OCI-LY1 (cell line): ENCODE measurements at regions not wholly inside any gene's neighbourhood (a gene's known extent, or its start where the extent isn't known, plus 50 kb on each side); places are given as distances from the start of the nearest gene placed in this dataset.

Source experiments
- H2AFZ ChIP-seq: fragments of 200-600 bp; sonication (generic), shearing (Covaris generic); 2 replicates; pipeline ENCODE4 v1.6.0; 2014; ENCODE audit warnings: antibody characterized with exemption, mild to moderate bottlenecking, low read length
- H3F3A ChIP-seq: fragments of 200-600 bp; sonication (generic), shearing (Covaris generic); 2 replicates; pipeline ENCODE4 v1.6.0; 2014; ENCODE audit warnings: mild to moderate bottlenecking, antibody characterized with exemption, low read length, moderate library complexity; ENCODE audit not compliant: insufficient read depth
- H3K27ac ChIP-seq: fragments of 200-600 bp; sonication (generic); 2 replicates; pipeline ENCODE4 v1.5.1; 2014; ENCODE audit warnings: low read length, mixed run types, mild to moderate bottlenecking, low read depth; ENCODE audit not compliant: poor library complexity, severe bottlenecking
- H3K27me3 ChIP-seq: fragments of 200-600 bp; sonication (generic); 2 replicates; pipeline ENCODE4 v1.6.0; 2014; ENCODE audit warnings: antibody characterized with exemption, mild to moderate bottlenecking, low read length, moderate library complexity; ENCODE audit not compliant: insufficient read depth
- H3K36me3 ChIP-seq: fragments of 200-600 bp; sonication (generic); 2 replicates; pipeline ENCODE4 v1.6.1; 2014; ENCODE audit warnings: mild to moderate bottlenecking, antibody characterized with exemption, low read length, moderate library complexity, mixed read lengths; ENCODE audit not compliant: insufficient read depth
- H3K4me1 ChIP-seq: fragments of 200-600 bp; sonication (generic); 2 replicates; pipeline ENCODE4 v1.5.1; 2014; ENCODE audit warnings: mild to moderate bottlenecking, low read length, moderate library complexity; ENCODE audit not compliant: insufficient read depth, severe bottlenecking
- H3K4me2 ChIP-seq: fragments of 200-600 bp; sonication (generic), shearing (Covaris generic); 2 replicates; pipeline ENCODE4 v1.6.1; 2014; ENCODE audit warnings: low read length
- H3K4me3 ChIP-seq: fragments of 200-600 bp; sonication (generic); 2 replicates; pipeline ENCODE4 v1.5.1; 2014; ENCODE audit warnings: low read length, low read depth, mild to moderate bottlenecking, mixed read lengths; ENCODE audit not compliant: poor library complexity, severe bottlenecking
- H3K79me2 ChIP-seq: fragments of 200-600 bp; shearing (Covaris generic); 2 replicates; pipeline ENCODE4 v1.6.1; 2016; ENCODE audit warnings: mixed run types, low read length, mixed read lengths; ENCODE audit not compliant: insufficient read depth
- H3K9ac ChIP-seq: fragments of 200-600 bp; sonication (generic), shearing (Covaris generic); 2 replicates; pipeline ENCODE4 v1.6.1; 2014; ENCODE audit warnings: mild to moderate bottlenecking, low read length, mixed read lengths
- H3K9me2 ChIP-seq: fragments of 200-600 bp; sonication (generic), shearing (Covaris generic); 2 replicates; pipeline ENCODE4 v1.6.1; 2014; ENCODE audit warnings: low read depth, mild to moderate bottlenecking, low read length, mixed read lengths
- H3K9me3 ChIP-seq: fragments of 200-600 bp; shearing (Covaris generic); 2 replicates; pipeline ENCODE4 v1.6.1; 2014; ENCODE audit warnings: low read length, mixed read lengths
- H4K20me1 ChIP-seq: fragments of 200-600 bp; sonication (generic), shearing (Covaris generic); 2 replicates; pipeline ENCODE4 v1.6.0; 2016; ENCODE audit warnings: mild to moderate bottlenecking, low read length; ENCODE audit not compliant: insufficient read depth
- EZH2 ChIP-seq: fragments of 200-600 bp; sonication (generic), shearing (Covaris generic); IDR thresholded peaks from 2 replicates; pipeline ENCODE4 v1.8.0; 2017; ENCODE audit warnings: borderline replicate concordance, mixed run types, mild to moderate bottlenecking, antibody characterized with exemption, low read length, moderate library complexity, mixed read lengths
- TF ChIP-seq, protein P1 (sequence below): fragments of 200-600 bp; sonication (generic), shearing (Covaris generic); IDR thresholded peaks from 2 replicates; pipeline ENCODE4 v1.5.1; 2017; ENCODE audit warnings: mild to moderate bottlenecking, antibody characterized with exemption, low read length, moderate library complexity, mixed read lengths

DNA sequence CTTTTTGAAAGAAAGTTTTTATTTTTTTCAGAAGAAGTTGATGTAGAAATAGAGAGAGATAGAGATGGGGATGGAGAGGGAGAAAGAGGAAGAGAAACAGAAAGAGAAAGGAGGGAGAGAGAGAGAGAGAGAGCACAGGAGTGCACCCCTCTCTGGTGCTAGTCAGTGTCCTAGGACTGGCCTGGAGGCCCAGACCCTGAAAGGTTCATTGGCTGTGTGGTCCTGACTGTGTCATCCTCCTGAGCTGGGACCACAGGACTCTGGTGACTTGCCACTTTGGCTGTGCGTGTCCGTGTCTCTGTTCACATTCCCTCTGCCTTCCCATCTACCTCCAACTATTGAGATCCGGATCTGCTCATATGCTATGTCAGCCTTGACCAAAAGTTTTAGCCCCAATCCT lies 62.1 kb upstream of the SHH start:
- Histone ChIP-seq H3K4me2 (no peak overlapping the region), H3K9ac (no peak overlapping the region), H3K79me2 (no peaks in the 10 kb centered on the region), H3K4me1 (no peaks in the 10 kb centered on the region), H4K20me1 (no peaks in the 10 kb centered on the region), H3K27ac (no peak overlapping the region), H3F3A (no peaks in the 10 kb centered on the region), H3K9me3 (no peaks in the 10 kb centered on the region), H2AFZ (no peak overlapping the region), H3K4me3 (no peak overlapping the region), H3K36me3 (no peaks in the 10 kb centered on the region), H3K9me2 (no peaks in the 10 kb centered on the region), H3K27me3 (no peaks in the 10 kb centered on the region)
- TF ChIP-seq, protein P1, sequence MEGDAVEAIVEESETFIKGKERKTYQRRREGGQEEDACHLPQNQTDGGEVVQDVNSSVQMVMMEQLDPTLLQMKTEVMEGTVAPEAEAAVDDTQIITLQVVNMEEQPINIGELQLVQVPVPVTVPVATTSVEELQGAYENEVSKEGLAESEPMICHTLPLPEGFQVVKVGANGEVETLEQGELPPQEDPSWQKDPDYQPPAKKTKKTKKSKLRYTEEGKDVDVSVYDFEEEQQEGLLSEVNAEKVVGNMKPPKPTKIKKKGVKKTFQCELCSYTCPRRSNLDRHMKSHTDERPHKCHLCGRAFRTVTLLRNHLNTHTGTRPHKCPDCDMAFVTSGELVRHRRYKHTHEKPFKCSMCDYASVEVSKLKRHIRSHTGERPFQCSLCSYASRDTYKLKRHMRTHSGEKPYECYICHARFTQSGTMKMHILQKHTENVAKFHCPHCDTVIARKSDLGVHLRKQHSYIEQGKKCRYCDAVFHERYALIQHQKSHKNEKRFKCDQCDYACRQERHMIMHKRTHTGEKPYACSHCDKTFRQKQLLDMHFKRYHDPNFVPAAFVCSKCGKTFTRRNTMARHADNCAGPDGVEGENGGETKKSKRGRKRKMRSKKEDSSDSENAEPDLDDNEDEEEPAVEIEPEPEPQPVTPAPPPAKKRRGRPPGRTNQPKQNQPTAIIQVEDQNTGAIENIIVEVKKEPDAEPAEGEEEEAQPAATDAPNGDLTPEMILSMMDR, result no peak
- no peak for TF ChIP-seq EZH2

DNA sequence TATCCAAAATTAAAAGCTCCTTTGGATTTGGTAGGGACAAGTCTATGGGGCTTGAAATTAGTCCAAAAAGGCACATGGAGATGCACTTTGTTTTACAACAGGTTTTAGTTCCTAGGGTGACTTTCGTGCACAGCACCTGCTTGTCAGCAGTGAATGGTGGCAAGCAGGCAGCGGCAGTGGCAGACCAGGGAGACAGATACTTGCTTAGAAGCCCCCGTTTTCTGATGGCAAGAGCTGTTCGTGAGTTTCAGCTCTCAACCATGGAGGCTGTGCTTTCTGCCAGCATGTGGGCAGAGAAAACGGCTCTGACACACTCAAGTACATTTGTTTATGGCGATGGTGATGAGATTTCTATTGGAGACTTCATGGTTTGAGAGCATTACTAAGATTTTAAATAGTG lies 61.7 kb upstream of the SHH start:
- H3K9me2 ChIP-seq, result no peaks in the 10 kb centered on the region
- no peak overlapping the region for H3K9ac ChIP-seq
- H3K27ac ChIP-seq, result no peak overlapping the region
- TF ChIP-seq, protein P1, result no peak
- TF ChIP-seq EZH2, result no peak
- no peak overlapping the region for H3K4me3 ChIP-seq
- H3K36me3 ChIP-seq, result no peaks in the 10 kb centered on the region
- no peaks in the 10 kb centered on the region for H3K27me3 ChIP-seq
- H4K20me1 ChIP-seq, result no peaks in the 10 kb centered on the region
- H2AFZ ChIP-seq, result no peak overlapping the region
- H3K9me3 ChIP-seq, result no peaks in the 10 kb centered on the region
- no peak overlapping the region for H3K4me2 ChIP-seq
- no peaks in the 10 kb centered on the region for H3F3A ChIP-seq
- no peaks in the 10 kb centered on the region for H3K4me1 ChIP-seq
- no peaks in the 10 kb centered on the region for H3K79me2 ChIP-seq

DNA sequence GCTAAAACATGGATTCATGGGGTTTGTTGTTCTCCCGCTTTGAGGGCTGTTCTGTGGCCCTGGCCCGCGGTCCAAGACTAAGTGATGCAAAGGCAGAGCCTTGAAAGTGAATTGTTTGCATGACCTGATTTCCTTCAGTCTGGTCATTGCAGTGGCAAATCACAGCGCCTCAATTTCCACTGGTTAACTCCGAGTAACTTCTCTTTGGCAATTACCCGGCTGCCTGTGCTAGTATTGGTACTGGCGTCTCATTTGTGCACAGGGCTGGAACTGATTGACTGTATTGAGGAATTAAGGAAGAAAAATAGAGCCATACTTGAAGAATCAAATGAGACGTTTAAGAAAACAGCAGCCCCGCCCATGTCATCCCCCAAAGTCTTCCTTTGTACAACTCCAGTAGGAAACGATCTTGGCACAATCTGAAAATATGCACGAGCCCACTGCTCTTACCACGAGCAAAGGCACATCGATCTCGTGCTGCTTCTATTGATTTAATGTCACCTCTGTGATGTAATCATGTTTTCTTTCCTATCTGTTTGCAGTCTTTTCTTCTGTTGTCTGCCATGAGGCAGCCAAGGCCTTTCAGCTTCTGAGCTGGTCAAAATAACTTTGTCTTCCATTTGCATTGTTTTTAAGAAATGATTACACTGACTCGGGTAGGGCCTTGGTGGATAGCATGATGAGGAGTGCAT lies 60.6 kb upstream of the SHH start:
- no peak for TF ChIP-seq EZH2
- TF ChIP-seq, protein P1, result no peak

More for the DNA sequence above, 60.6 kb upstream of the SHH start:
- H3K9me3 ChIP-seq, result no peaks in the 10 kb centered on the region
- H3K27me3 ChIP-seq, result no peaks in the 10 kb centered on the region
- no peaks in the 10 kb centered on the region for H3K4me1 ChIP-seq
- H3K9me2 ChIP-seq, result no peaks in the 10 kb centered on the region
- no peak overlapping the region for H3K4me2 ChIP-seq
- H3K79me2 ChIP-seq, result no peaks in the 10 kb centered on the region
- no peak overlapping the region for H2AFZ ChIP-seq
- no peak overlapping the region for H3K27ac ChIP-seq
- no peaks in the 10 kb centered on the region for H4K20me1 ChIP-seq
- no peaks in the 10 kb centered on the region for H3F3A ChIP-seq
- H3K9ac ChIP-seq, result no peak overlapping the region
- no peak overlapping the region for H3K4me3 ChIP-seq
- H3K36me3 ChIP-seq, result no peaks in the 10 kb centered on the region
